Effector CD8-positive, alpha-beta T cell (primary cell): ENCODE measurements at regions not wholly inside any gene's neighbourhood (a gene's known extent, or its start where the extent isn't known, plus 50 kb on each side); places are given as distances from the start of the nearest gene placed in this dataset.

ENCODE experiments used
- DNase-seq: peaks from one replicate; lab custom pipeline; 2025; lab: John Stamatoyannopoulos, UW

DNA sequence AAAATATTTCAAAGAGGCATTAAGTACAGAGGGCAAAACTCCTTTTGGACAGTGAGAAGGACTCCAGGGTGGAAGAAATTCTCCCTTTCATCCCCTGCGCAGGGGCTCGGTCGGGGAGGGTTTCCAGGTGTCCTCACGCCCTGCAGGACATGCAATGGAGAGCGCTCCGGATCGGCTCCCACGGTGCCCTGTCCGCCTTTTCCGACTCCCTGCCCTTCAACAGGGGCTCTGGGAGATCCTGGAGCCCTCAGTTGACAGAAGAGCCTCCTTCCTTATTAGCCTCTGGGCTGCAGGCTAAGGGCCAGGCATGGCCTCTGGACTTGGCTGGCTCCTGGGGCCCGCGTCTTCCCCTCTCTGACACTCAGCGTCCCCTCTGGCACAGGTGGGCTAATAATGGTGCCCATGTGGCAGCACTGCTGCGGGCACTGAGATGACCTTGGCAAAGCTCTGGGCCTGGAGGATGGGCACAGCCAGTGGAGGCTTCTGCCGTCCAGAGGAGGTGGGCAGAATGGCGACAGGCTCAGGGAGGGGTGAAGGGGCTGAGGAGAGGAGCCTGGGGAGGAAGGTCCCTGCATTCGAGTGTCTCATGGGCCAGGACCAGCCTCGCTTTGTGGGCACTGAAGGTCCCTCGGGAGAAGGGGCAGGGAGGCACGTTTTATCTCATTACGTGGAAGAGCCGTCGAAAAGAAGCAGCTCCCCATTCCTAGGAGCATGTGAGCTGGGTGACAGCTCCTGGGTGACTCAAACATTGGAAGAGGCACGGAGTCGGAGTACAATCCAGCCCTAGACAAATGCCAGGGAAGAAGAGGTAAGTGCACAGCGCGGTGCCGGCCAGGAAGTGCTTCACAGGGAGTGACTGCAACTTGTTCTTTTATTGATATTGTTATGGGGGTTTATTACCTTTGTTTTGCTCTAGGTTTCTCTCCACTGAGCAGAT is 161.7 kb downstream of the IRF8 start:
- no peak for DNase-seq

DNA sequence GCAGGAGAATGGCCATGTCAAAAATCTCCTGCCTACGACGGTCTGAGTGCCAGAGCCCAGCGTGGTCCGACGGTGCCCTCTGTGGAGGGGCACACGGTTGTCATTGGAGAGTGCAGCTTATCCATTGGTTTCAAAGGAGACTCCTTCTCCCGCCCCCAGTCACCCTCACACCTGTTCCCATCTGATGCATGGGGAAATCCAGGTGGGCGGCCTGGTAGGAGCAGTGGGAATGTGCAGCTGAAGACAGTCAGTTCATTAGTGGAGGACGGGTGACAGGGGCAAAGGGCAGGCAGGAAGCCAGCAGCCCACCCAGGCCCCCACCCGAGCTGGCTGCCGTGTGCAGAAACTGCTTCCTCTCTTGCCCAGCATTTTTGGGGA is 162.3 kb downstream of the IRF8 start:
- no peak for DNase-seq

DNA sequence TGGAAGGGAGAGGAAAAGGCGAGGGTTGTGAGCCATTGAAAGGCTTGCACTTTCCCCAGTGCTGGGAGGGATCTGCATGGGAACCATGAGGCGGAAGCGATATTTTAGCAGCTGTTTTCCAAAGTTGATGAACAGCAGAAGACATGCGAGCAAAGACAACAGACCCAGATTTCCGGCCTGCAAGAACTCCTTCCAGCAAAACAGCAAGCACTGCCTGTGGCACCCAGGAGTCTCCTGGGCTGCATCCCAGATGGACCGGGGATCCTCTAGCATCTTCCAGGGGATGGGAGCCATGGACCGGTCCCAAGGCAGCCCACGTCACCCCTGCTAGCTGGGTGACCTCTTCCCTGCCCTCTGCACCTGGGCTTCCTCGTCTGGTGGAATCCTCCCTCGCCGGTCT is 162.8 kb downstream of the IRF8 start:
- no peak for DNase-seq

GRCh38 chr16:86062271-86062965 is 163.5 kb downstream of the IRF8 start:
- DNase-seq: no peak

DNA sequence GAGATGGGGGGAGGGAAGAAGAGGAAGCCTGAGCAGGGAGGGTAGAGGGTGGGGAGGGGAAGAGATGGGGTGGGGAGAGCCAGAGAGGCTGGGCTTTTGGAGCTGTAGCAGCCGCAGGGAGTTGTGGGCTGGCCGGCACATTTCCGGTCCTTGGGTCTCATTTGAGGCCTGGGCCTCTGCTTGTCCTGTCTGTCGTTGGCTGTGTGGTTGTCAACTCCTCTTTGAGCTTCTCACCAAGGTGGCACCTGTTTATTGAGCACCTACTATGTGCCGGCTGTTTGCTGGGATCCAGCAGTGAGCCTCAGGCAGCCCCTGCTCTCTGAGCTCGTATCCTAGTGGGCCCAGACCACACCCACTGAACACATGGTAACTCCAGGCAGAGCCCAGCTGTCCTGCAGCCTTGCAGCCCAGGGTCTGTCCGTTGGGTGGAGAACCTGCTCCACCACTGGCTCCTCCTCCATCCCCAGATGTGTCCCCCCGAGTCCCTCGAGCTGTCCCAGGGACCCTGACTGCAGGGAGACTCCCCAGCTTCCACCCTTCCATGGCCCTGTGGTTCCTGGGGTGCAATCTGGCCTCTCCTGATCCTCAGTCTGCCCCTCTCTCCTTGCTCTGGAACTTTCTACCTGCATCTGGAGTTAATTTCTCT is 164.9 kb downstream of the IRF8 start:
- no peak for DNase-seq

- no peak for DNase-seq
These were observed 165.7 kb downstream of the IRF8 start for GRCh38 chr16:86064431-86065250.

DNA sequence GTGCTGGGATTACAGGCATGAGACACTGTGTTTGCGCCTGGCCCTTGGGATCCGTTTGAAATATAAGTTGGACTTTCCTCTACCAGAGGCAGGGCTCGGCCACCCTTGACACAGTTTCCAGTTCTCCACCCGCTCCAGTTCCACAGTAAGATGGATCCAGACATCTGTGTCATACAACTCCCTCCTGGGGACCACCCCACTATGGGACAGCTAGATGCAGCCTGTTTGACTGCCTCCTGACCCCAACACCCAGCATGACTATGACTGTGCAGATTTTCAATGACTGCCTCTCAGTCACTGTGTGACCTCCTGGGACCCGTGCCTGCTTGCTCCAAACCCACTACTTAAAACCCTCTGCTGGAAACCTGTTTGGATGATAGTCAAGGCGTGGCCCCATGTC is 166.7 kb downstream of the IRF8 start:
- no peak for DNase-seq

- no peak for DNase-seq
These were observed 167.8 kb downstream of the IRF8 start for GRCh38 chr16:86066811-86067210.

DNA sequence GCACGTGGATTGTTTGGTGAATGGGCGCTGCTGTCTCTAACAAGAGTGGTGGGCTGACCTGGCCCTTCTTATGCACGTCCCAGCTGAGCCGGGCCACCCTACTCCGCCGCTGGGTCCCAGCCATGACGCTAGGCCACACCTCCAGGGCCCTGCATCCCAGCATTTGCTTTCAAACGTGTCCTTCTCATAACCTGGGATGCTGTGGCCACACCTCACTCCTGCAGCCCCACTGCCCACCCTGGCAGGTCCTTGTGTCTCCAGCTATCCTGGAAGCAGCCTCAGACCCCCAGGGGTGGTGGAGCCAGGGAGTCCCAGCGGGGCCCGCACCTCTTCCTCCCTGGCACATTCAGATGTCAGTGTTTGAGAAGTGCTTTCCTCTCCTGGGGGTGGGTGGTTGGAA is 168.6 kb downstream of the IRF8 start:
- DNase-seq: no peak

DNA sequence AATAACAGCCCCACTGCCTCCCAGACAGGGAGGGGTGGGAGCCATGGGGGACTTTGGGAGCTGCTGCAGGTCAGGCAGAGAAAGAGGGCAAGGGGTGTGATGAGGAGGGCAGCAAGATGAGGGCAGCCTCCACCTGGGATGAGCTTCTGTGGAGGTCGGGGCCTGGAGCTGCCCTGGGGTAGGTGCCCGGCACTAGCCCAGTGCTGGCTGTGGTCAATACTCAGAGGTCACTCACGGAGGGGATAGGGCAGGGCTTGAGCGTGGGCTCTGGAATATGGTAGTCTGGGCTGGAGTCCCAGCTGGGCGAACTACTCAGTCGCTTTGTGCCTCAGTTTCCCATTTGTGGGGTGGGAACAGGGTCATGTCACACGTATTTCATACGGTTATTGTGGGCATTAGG is 169.0 kb downstream of the IRF8 start:
- no peak for DNase-seq

DNA sequence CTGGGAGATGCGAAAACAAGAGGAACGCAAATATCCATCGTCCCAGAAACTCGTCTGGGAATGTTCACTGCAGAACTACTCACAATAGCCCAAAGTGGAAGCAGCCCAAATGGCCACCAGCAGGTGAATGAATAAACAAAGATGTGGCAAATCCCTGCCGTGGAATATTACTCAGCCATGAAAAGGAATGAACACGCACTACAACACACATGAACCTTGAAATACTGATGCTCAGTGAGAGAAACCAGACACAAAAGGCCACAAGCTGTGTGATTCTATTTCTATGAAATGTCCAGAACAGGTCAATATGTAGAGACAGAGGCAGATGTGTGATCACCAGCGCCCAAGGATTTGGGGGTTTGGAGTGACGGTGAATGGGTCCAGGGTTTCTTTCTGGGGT is 169.8 kb downstream of the IRF8 start:
- DNase-seq: no peak

DNA sequence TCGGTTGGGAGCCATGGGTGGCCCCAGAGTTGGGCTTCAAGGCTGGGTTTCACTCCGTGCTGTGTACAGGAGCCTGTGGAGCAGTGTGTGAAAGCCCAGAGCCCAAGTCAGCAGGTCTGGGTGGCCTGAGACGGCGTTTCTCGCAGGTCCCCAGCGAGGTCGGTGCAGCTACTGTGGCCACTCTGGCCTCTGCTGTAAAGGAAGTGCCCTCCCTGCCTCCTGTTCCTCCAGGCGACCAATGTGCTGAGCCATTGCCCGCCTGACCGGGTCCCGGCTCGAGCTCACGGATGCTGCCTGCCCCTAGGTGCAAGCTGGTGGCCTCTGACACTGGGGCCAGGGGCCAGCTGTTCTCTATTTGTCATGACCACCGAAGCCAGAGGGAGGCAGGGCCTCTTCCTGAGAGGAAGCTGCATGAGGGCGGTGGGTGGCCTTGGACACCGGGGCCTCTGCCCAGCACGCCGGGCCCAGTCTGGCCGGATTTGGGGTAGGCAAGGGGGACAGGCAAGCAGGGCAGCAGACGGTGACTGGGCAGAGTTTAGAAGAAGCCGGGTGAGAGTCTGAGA is 170.9 kb downstream of the IRF8 start:
- no peak for DNase-seq

DNA sequence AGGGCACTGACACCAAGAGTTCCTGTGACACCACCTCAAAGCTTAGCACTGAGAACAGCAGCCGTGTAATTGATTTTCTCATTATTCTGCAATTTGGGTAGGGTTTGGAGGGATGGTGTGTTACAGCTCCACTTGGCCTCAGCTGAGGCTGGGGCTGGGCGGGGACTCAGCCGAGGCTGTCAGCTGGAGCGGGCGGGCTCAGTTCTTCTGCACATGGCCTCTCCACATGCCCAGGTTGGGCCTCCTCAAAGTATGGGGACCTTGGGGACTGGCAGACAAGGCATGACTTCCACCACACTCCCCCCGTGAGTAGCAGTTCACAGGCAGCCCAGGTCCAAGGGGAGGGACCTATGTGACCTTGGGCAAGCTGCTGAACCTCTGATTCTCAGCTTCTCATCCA is 171.5 kb downstream of the IRF8 start:
- no peak for DNase-seq

GRCh38 chr16:86070971-86071370 is 172.0 kb downstream of the IRF8 start:
- no peak for DNase-seq

DNA sequence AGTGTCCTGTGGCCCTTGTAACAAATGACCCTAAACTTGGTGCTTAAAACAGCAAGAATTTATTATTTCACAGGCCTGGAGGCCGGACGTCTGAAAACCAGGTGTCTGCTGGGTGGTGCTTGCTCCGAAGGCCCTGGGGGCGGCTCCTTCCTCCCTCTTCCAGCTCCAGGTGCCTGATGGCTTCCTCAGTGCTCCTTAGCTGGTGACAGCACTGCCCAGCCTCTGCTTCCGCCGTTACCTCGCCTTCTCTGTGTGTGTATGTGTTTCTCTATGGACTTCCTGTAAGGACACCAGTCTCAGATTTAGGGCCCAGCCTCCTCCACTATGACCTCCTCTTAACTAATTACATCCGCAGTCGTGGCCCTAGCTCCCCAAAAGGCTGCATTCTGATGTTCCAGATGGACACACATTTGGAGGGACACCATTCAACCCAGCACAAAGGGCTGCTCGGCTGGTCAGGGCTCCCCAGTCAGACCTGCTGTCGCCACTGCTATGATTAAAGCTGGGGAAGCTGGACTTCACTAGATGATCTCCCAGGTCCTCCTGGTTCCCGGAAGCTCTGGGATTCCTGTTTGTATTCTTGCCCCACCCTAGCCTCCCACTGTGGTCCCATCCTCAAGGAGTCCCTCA is 172.8 kb downstream of the IRF8 start:
- DNase-seq: no peak

DNA sequence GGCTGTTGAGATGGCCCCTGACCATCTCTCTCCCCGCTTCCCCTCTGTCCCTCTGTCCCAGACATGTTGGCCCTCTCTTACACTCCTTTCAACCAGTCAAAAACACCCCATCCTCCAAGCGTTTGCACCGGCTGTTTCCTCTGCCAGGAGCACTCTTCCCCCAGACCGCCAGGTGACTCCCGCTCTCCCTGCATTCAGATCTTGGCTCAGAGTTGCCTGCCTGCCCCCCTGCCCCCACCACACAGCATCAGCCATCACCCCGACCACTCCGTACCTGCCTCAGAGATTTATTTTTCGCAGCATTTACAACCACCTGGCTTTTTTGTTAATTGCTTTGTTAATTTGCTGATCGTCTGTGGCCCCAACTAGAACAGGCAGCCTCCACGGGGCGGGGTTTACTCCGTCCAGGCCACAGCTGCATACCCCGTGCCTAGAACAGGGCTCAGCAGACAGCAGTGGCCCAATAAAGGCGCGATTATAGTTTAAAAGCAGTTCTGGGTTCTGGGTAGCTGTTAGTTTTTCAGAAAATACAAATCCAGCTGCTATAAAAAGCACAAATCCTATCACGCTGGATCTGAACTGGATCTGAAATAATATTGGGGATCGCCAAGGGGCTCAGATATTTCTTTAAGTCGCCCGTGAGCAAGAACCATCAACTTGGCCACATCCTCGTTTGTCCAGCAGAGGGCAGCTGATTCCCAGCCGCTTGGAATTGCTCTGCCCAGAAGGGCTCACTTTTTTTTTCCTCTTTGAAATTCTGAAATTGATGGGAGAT is 173.6 kb downstream of the IRF8 start:
- DNase-seq: no peak

DNA sequence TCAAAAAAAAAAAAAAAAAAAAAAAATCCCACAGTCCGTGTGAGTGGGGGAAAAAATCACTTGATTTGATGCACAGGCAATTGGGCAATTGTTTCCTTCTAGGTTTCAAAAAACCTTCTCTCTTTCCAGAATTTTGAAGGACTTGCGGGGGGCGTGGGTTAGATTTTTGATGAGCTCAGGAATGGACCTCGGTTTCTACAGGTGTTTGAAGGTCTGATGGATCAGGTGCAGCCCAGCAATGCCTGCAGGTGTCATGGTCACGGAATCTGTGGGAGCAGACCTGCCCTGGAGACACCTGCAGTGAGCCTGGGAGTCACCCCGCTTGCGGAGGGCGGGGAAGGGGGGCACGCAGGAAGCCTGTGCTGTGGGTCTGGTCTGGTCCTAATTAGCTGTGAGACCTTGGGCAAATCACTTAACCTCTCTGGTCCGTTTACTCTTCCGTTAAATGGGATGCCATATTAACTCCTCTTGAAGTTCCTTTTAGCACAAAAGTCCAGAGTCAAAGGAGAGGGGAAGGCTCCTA is 174.2 kb downstream of the IRF8 start:
- DNase-seq: no peak

- DNase-seq: no peak
These were observed 175.0 kb downstream of the IRF8 start for GRCh38 chr16:86073763-86074493.
